Stimulated activated CD8-positive, alpha-beta memory T cell treated with anti-CD3 and anti-CD28 coated beads, Interleukin-15, amount 100 ng/mL, for 1 hour (primary cell): ENCODE measurements at regions not wholly inside any gene's neighbourhood (a gene's known extent, or its start where the extent isn't known, plus 50 kb on each side); places are given as distances from the start of the nearest gene placed in this dataset.

Experiments used
- DNase-seq: peaks from one replicate; pipeline ENCODE4 v3.0.0-alpha.2; 2020; ENCODE audit warnings: low read depth

- no peak for DNase-seq
These were observed 113.2 kb downstream of the HERPUD2 start for GRCh38 chr7:35581605-35582210.

GRCh38 chr7:35576031-35576573 is 118.8 kb downstream of the HERPUD2 start:
- DNase-seq: no peak

GRCh38 chr7:35571611-35572240 is 123.2 kb downstream of the HERPUD2 start:
- DNase-seq: no peak

- no peak for DNase-seq
These were observed 124.0 kb downstream of the HERPUD2 start for GRCh38 chr7:35570937-35571336.

- DNase-seq: no peak
These were observed 129.0 kb downstream of the HERPUD2 start for GRCh38 chr7:35565927-35566326.

- DNase-seq: no peak
These were observed 136.1 kb downstream of the HERPUD2 start for GRCh38 chr7:35558841-35559240.

GRCh38 chr7:35556515-35557471 is 138.1 kb downstream of the HERPUD2 start:
- no peak for DNase-seq

- DNase-seq: no peak
These were observed 139.0 kb downstream of the HERPUD2 start for GRCh38 chr7:35555934-35556333.

GRCh38 chr7:35555386-35555785 is 139.5 kb downstream of the HERPUD2 start:
- DNase-seq: no peak

- no peak for DNase-seq
These were observed 141.4 kb downstream of the HERPUD2 start for GRCh38 chr7:35553519-35553918.

GRCh38 chr7:35552691-35553090 is 142.2 kb downstream of the HERPUD2 start:
- no peak for DNase-seq

GRCh38 chr7:35551321-35552081 is 143.4 kb downstream of the HERPUD2 start:
- no peak for DNase-seq

GRCh38 chr7:35550831-35551230 is 144.1 kb downstream of the HERPUD2 start:
- no peak for DNase-seq

- DNase-seq: no peak
These were observed 145.2 kb downstream of the HERPUD2 start for GRCh38 chr7:35549781-35550180.

- no peak for DNase-seq
These were observed 146.6 kb downstream of the HERPUD2 start for GRCh38 chr7:35548291-35548690.

GRCh38 chr7:35546691-35547429 is 148.1 kb downstream of the HERPUD2 start:
- DNase-seq: no peak

GRCh38 chr7:35545831-35546230 is 149.1 kb downstream of the HERPUD2 start:
- DNase-seq: no peak

GRCh38 chr7:35544028-35544742 is 150.8 kb downstream of the HERPUD2 start:
- no peak for DNase-seq

- DNase-seq: peak; percentile 55
These were observed 157.6 kb downstream of the HERPUD2 start for GRCh38 chr7:35537067-35538023.
